WTC11 (cell line): ENCODE measurements at regions not wholly inside any gene's neighbourhood (a gene's known extent, or its start where the extent isn't known, plus 50 kb on each side); places are given as distances from the start of the nearest gene placed in this dataset.

Experiments used
- ATAC-seq: fragments of 200-7000 bp; cut with Tn5 transposase; 2 replicates; pipeline ENCODE4 v1.10.0; 2021; ENCODE audit warnings: mild to moderate bottlenecking, moderate library complexity
- CTCF ChIA-PET: fragments of 300-600 bp; sonication (Branson Sonifier 250); formaldehyde crosslinking; loops from one replicate; lab custom pipeline; 2021; ENCODE audit warnings: antibody characterized with exemption; lab: Charles Lee
- POLR2A ChIA-PET: fragments of 350-600 bp; sonication (Branson Sonifier 250); formaldehyde crosslinking; loops from one replicate; lab custom pipeline; 2021; ENCODE audit warnings: antibody characterized with exemption; lab: Charles Lee
- DNase-seq: peaks from one replicate; pipeline ENCODE4 v3.0.0; 2021; ENCODE audit warnings: low spot score
- H3K27ac Mint-ChIP-seq: 2 replicates; pipeline ENCODE4 v1.8.0; 2021; ENCODE audit warnings: mixed read lengths
- H3K27me3 Mint-ChIP-seq: 2 replicates; pipeline ENCODE4 v1.8.0; 2021; ENCODE audit warnings: low read depth, mild to moderate bottlenecking, moderate library complexity, mixed read lengths
- H3K36me3 Mint-ChIP-seq: 2 replicates; pipeline ENCODE4 v1.8.0; 2021; ENCODE audit warnings: mixed read lengths
- H3K4me1 Mint-ChIP-seq: 2 replicates; pipeline ENCODE4 v1.8.0; 2022; ENCODE audit warnings: mixed read lengths
- H3K4me3 Mint-ChIP-seq: 2 replicates; pipeline ENCODE4 v1.8.0; 2021; ENCODE audit warnings: mild to moderate bottlenecking, moderate library complexity, mixed read lengths
- H3K9me3 Mint-ChIP-seq: 2 replicates; pipeline ENCODE4 v1.8.0; 2021; ENCODE audit warnings: mixed read lengths
- ATF1 ChIP-seq: sonication (generic); formaldehyde crosslinking; IDR thresholded peaks from 2 replicates; pipeline ENCODE4 v1.8.1; 2023; ENCODE audit warnings: mild to moderate bottlenecking, moderate library complexity, missing genetic modification reagents
- CREM ChIP-seq: sonication (generic); formaldehyde crosslinking; IDR thresholded peaks from 2 replicates; pipeline ENCODE4 v1.8.1; 2022; ENCODE audit warnings: mild to moderate bottlenecking, missing genetic modification reagents, moderate library complexity
- HMGA2 ChIP-seq: fragments of 250-450 bp; sonication (Bioruptor Pico); IDR thresholded peaks from 2 replicates; pipeline ENCODE4 v1.4.0; 2021; ENCODE audit warnings: mild to moderate bottlenecking, moderate library complexity
- IRF2 ChIP-seq: sonication (generic); formaldehyde crosslinking; IDR thresholded peaks from 2 replicates; pipeline ENCODE4 v1.8.0; 2022; ENCODE audit warnings: low read depth, missing genetic modification reagents, borderline replicate concordance
- KAT7 ChIP-seq: sonication (generic); formaldehyde crosslinking; IDR thresholded peaks from 2 replicates; pipeline ENCODE4 v1.8.1; 2023; ENCODE audit warnings: missing genetic modification reagents, mild to moderate bottlenecking, borderline replicate concordance
- MYBL2 ChIP-seq: sonication (generic); formaldehyde crosslinking; IDR thresholded peaks from 2 replicates; pipeline ENCODE4 v1.8.1; 2023; ENCODE audit warnings: mild to moderate bottlenecking, moderate library complexity, missing genetic modification reagents
- NFE2L1 ChIP-seq: sonication (generic); formaldehyde crosslinking; IDR thresholded peaks from 2 replicates; pipeline ENCODE4 v1.8.1; 2023; ENCODE audit warnings: missing genetic modification reagents
- NFYB ChIP-seq: sonication (generic); formaldehyde crosslinking; conservative IDR thresholded peaks from 2 replicates; pipeline ENCODE4 v1.8.0; 2022; ENCODE audit warnings: low read depth, missing genetic modification reagents
- PRDM15 ChIP-seq: sonication (generic); formaldehyde crosslinking; IDR thresholded peaks from 2 replicates; pipeline ENCODE4 v1.8.0; 2022; ENCODE audit warnings: missing genetic modification reagents
- PRRX2 ChIP-seq: fragments of 250-450 bp; sonication (Bioruptor Pico); IDR thresholded peaks from 2 replicates; pipeline ENCODE4 v1.8.0; 2021; ENCODE audit warnings: mild to moderate bottlenecking
- RELA ChIP-seq: sonication (generic); formaldehyde crosslinking; IDR thresholded peaks from 2 replicates; pipeline ENCODE4 v1.8.1; 2022; ENCODE audit warnings: missing genetic modification reagents, mild to moderate bottlenecking, borderline replicate concordance
- SP1 ChIP-seq: sonication (generic); formaldehyde crosslinking; conservative IDR thresholded peaks from 2 replicates; pipeline ENCODE4 v1.8.1; 2022; ENCODE audit warnings: missing genetic modification reagents
- TCF7 ChIP-seq: sonication (generic); formaldehyde crosslinking; IDR thresholded peaks from 2 replicates; pipeline ENCODE4 v1.8.0; 2022; ENCODE audit warnings: mild to moderate bottlenecking, low read depth, missing genetic modification reagents, moderate library complexity
- TEAD4 ChIP-seq: sonication (generic); formaldehyde crosslinking; IDR thresholded peaks from 2 replicates; pipeline ENCODE4 v1.8.0; 2022; ENCODE audit warnings: mild to moderate bottlenecking, missing genetic modification reagents
- ZNF138 ChIP-seq: sonication (generic); formaldehyde crosslinking; conservative IDR thresholded peaks from 2 replicates; pipeline ENCODE4 v1.8.1; 2022; ENCODE audit warnings: mild to moderate bottlenecking, moderate library complexity, missing genetic modification reagents
- ZNF219 ChIP-seq: sonication (generic); formaldehyde crosslinking; IDR thresholded peaks from 2 replicates; pipeline ENCODE4 v1.8.0; 2023; ENCODE audit warnings: missing genetic modification reagents, mild to moderate bottlenecking, borderline replicate concordance
- ZNF416 ChIP-seq: fragments of 250-450 bp; sonication (Bioruptor Pico); IDR thresholded peaks from 2 replicates; pipeline ENCODE4 v1.9.0; 2021; ENCODE audit warnings: mild to moderate bottlenecking, inconsistent platforms
- ZNF425 ChIP-seq: fragments of 250-450 bp; sonication (Bioruptor Pico); conservative IDR thresholded peaks from 2 replicates; pipeline ENCODE4 v1.9.0; 2021; ENCODE audit warnings: mild to moderate bottlenecking
- TF ChIP-seq, protein P1 (sequence below): sonication (generic); formaldehyde crosslinking; IDR thresholded peaks from 2 replicates; pipeline ENCODE4 v1.8.1; 2023; ENCODE audit warnings: mild to moderate bottlenecking, missing genetic modification reagents, moderate library complexity
- TF ChIP-seq, protein P2 (sequence below): sonication (generic); formaldehyde crosslinking; IDR thresholded peaks from 2 replicates; pipeline ENCODE4 v1.8.0; 2022; ENCODE audit warnings: mild to moderate bottlenecking, missing genetic modification reagents
- TF ChIP-seq, protein P3 (sequence below): sonication (generic); formaldehyde crosslinking; IDR thresholded peaks from 2 replicates; pipeline ENCODE4 v1.8.1; 2023; ENCODE audit warnings: mild to moderate bottlenecking, moderate library complexity, missing genetic modification reagents
- TF ChIP-seq, protein P4 (sequence below): sonication (generic); formaldehyde crosslinking; conservative IDR thresholded peaks from 2 replicates; pipeline ENCODE4 v1.8.1; 2022; ENCODE audit warnings: mild to moderate bottlenecking, missing genetic modification reagents

DNA sequence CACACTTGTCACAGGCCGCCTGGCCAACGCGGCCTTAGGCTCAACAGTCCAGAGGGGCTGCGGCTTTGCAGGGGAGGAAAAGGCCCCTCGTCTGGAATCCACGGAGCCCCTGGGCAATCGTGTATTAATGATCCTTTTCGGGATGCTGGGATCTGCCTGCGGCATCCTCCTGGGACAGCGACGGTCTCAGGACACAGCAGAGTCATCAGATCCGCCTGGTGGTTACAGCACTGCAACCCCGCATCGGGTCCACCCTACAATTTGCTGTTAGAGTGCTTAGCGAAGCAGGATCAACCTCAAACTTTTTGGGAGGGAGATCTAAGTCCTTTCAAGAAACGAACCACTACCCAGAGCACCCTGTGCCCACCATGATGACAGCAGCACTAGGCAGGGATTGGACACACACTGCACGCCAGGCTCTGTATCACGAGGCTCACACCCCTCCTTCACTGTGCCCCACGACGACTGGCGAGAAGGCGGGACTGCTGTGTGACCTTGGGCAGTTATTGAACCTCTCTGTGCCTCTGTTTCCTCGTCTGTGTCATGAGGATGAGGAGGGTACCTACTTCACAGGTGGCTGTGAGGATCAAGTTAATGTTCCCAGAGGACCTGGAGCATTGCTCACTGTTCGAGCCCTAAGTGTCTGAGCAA, 100.4 kb upstream of the COL5A1 start (continued):
- TF ChIP-seq CREM (no peak), ZNF416 (CRISPR knock-in tag) (no peak)

- CTCF ChIA-PET, result interaction anchor here (1.0 to 1.4 kb wide), 2 partner anchors 95 kb away, joined by 3 to 4 read pairs; no protein-coding TSS in a partner anchor
- no peaks in the 10 kb centered on the region for H3K27me3 Mint-ChIP-seq
- DNase-seq (no peak), ATAC-seq (peak; percentile 75)
- POLR2A ChIA-PET, result interaction anchor here (0.6 kb wide), 1 partner anchor 65 kb away, joined by 4 read pairs; no protein-coding TSS in a partner anchor
- peaks cover 11% of the 10 kb centered on the region for H3K4me1 Mint-ChIP-seq
- H3K9me3 Mint-ChIP-seq, result peaks cover 8% of the 10 kb centered on the region
- H3K36me3 Mint-ChIP-seq, result no peaks in the 10 kb centered on the region
- H3K4me3 Mint-ChIP-seq, result no peak overlapping the region
- TF ChIP-seq SP1 (CRISPR knock-in tag), result no peak
- TF ChIP-seq TCF7 (CRISPR knock-in tag), result no peak
- TF ChIP-seq PRRX2 (CRISPR knock-in tag), result no peak
- H3K27ac Mint-ChIP-seq, result no peak overlapping the region
These were observed 97.0 kb upstream of the COL5A1 start for GRCh38 chr9:134544388-134545214.

DNA sequence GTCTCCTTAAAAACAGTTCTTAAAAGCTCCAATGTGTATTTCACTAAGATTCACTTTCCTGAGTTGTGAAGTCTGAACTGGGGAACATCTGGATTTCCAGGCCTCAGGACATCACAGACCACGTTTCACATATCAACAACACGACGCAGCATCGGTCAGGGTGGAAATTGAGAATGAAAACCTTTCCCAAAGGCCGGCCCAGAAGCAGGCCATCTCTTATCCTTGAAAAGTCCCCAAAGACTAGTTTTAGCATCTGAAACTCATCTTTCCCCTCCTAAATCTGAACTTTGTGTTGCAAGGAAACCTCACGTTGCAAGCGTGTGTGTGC, 96.4 kb upstream of the COL5A1 start:
- CTCF ChIA-PET, result interaction anchor here (1.4 kb wide), 1 partner anchor 95 kb away, joined by 4 read pairs; no protein-coding TSS in a partner anchor
- POLR2A ChIA-PET, result no interaction called here
- Mint-ChIP-seq H3K27me3 (no peaks in the 10 kb centered on the region), H3K9me3 (peaks cover 8% of the 10 kb centered on the region), H3K36me3 (no peaks in the 10 kb centered on the region), H3K27ac (0 out of 2 replicates have a peak overlapping the region, but pooled peaks have one; percentile 24), H3K4me3 (no peak overlapping the region), H3K4me1 (peaks cover 11% of the 10 kb centered on the region)
- ATAC-seq (no peak), DNase-seq (no peak)
- TF ChIP-seq TEAD4 (CRISPR knock-in tag) (no peak), IRF2 (CRISPR knock-in tag) (no peak), ATF1 (no peak), RELA (CRISPR knock-in tag) (no peak), ZNF138 (CRISPR knock-in tag) (no peak), KAT7 (no peak), ZNF219 (CRISPR knock-in tag) (no peak), NFE2L1 (CRISPR knock-in tag) (no peak), NFYB (CRISPR knock-in tag) (no peak), PRDM15 (CRISPR knock-in tag) (no peak), SP1 (CRISPR knock-in tag) (no peak), ZNF425 (no peak), HMGA2 (CRISPR knock-in tag) (no peak), MYBL2 (CRISPR knock-in tag) (no peak)
- TF ChIP-seq, protein P1, sequence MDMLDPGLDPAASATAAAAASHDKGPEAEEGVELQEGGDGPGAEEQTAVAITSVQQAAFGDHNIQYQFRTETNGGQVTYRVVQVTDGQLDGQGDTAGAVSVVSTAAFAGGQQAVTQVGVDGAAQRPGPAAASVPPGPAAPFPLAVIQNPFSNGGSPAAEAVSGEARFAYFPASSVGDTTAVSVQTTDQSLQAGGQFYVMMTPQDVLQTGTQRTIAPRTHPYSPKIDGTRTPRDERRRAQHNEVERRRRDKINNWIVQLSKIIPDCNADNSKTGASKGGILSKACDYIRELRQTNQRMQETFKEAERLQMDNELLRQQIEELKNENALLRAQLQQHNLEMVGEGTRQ (CRISPR knock-in tag), result no peak
- TF ChIP-seq, protein P2, sequence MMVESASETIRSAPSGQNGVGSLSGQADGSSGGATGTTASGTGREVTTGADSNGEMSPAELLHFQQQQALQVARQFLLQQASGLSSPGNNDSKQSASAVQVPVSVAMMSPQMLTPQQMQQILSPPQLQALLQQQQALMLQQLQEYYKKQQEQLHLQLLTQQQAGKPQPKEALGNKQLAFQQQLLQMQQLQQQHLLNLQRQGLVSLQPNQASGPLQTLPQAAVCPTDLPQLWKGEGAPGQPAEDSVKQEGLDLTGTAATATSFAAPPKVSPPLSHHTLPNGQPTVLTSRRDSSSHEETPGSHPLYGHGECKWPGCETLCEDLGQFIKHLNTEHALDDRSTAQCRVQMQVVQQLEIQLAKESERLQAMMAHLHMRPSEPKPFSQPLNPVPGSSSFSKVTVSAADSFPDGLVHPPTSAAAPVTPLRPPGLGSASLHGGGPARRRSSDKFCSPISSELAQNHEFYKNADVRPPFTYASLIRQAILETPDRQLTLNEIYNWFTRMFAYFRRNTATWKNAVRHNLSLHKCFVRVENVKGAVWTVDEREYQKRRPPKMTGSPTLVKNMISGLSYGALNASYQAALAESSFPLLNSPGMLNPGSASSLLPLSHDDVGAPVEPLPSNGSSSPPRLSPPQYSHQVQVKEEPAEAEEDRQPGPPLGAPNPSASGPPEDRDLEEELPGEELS (CRISPR knock-in tag), result no peak
- TF ChIP-seq, protein P3, sequence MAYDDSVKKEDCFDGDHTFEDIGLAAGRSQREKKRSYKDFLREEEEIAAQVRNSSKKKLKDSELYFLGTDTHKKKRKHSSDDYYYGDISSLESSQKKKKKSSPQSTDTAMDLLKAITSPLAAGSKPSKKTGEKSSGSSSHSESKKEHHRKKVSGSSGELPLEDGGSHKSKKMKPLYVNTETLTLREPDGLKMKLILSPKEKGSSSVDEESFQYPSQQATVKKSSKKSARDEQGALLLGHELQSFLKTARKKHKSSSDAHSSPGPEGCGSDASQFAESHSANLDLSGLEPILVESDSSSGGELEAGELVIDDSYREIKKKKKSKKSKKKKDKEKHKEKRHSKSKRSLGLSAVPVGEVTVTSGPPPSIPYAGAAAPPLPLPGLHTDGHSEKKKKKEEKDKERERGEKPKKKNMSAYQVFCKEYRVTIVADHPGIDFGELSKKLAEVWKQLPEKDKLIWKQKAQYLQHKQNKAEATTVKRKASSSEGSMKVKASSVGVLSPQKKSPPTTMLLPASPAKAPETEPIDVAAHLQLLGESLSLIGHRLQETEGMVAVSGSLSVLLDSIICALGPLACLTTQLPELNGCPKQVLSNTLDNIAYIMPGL, result no peak
- TF ChIP-seq, protein P4, sequence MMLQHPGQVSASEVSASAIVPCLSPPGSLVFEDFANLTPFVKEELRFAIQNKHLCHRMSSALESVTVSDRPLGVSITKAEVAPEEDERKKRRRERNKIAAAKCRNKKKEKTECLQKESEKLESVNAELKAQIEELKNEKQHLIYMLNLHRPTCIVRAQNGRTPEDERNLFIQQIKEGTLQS (CRISPR knock-in tag), result no peak
